GM23338 (cell line): ENCODE measurements at regions not wholly inside any gene's neighbourhood (a gene's known extent, or its start where the extent isn't known, plus 50 kb on each side); places are given as distances from the start of the nearest gene placed in this dataset.

Source experiments
- ATAC-seq: fragments of 200-7000 bp; cut with Tn5 transposase; 3 replicates; pipeline ENCODE4 v1.9.1; 2020
- DNase-seq: peaks from one replicate; pipeline ENCODE4 v3.0.0-alpha.2; 2015; ENCODE audit warnings: low spot score
- H2AFZ ChIP-seq: fragments of 200-600 bp; sonication (generic); 2 replicates; pipeline ENCODE4 v1.8.0; 2016; ENCODE audit warnings: antibody characterized with exemption, mild to moderate bottlenecking, moderate library complexity
- H3F3A ChIP-seq: fragments of 200-600 bp; sonication (generic); replicated peaks from 2 replicates; pipeline ENCODE4 v1.8.0; 2017; ENCODE audit warnings: antibody characterized with exemption, mixed run types, low read depth
- H3K27ac ChIP-seq: fragments of 200-600 bp; sonication (generic); 2 replicates; pipeline ENCODE4 v1.6.1; 2016; ENCODE audit warnings: low read depth
- H3K27me3 ChIP-seq: fragments of 200-600 bp; sonication (generic); 2 replicates; pipeline ENCODE4 v1.8.0; 2016; ENCODE audit warnings: mild to moderate bottlenecking, mixed run types, moderate library complexity; ENCODE audit not compliant: insufficient read depth
- H3K36me3 ChIP-seq: fragments of 200-600 bp; sonication (generic); 2 replicates; pipeline ENCODE4 v1.8.0; 2016; ENCODE audit warnings: mild to moderate bottlenecking; ENCODE audit not compliant: insufficient read depth
- H3K4me1 ChIP-seq: fragments of 200-600 bp; sonication (generic); 2 replicates; pipeline ENCODE4 v1.8.0; 2016; ENCODE audit warnings: mild to moderate bottlenecking, moderate library complexity; ENCODE audit not compliant: insufficient read depth
- H3K4me2 ChIP-seq: fragments of 200-600 bp; sonication (generic); 2 replicates; pipeline ENCODE4 v1.7.1; 2017; ENCODE audit warnings: mixed run types
- H3K4me3 ChIP-seq: fragments of 200-600 bp; sonication (generic); 2 replicates; pipeline ENCODE4 v1.6.1; 2016; ENCODE audit warnings: mixed run types
- H3K79me2 ChIP-seq: fragments of 200-600 bp; sonication (generic); replicated peaks from 2 replicates; pipeline ENCODE4 v1.8.0; 2017; ENCODE audit warnings: mild to moderate bottlenecking; ENCODE audit not compliant: insufficient read depth
- H3K9me2 ChIP-seq: fragments of 200-600 bp; sonication (generic); 2 replicates; pipeline ENCODE4 v1.8.0; 2017; ENCODE audit not compliant: insufficient read depth
- H4K20me1 ChIP-seq: fragments of 200-600 bp; sonication (generic); replicated peaks from 2 replicates; pipeline ENCODE4 v1.8.0; 2017; ENCODE audit warnings: mild to moderate bottlenecking; ENCODE audit not compliant: insufficient read depth
- H3K27ac Mint-ChIP-seq: 2 replicates; pipeline ENCODE4 v1.8.0; 2020; ENCODE audit warnings: inconsistent platforms, mild to moderate bottlenecking, moderate library complexity, mixed read lengths
- H3K27me3 Mint-ChIP-seq: 3 replicates; pipeline ENCODE4 v1.8.0; 2022; ENCODE audit warnings: low read depth, mild to moderate bottlenecking, moderate library complexity, mixed read lengths, inconsistent platforms; ENCODE audit not compliant: insufficient read depth, poor library complexity
- H3K36me3 Mint-ChIP-seq: 3 replicates; pipeline ENCODE4 v1.8.0; 2021; ENCODE audit warnings: low read depth, mild to moderate bottlenecking, inconsistent platforms, moderate library complexity, mixed read lengths
- H3K4me1 Mint-ChIP-seq: 3 replicates; pipeline ENCODE4 v1.8.0; 2020; ENCODE audit warnings: mild to moderate bottlenecking, inconsistent platforms, mixed read lengths
- H3K4me3 Mint-ChIP-seq: 3 replicates; pipeline ENCODE4 v1.8.0; 2021; ENCODE audit warnings: moderate library complexity, mild to moderate bottlenecking, inconsistent platforms, mixed read lengths
- H3K9me3 Mint-ChIP-seq: 3 replicates; pipeline ENCODE4 v1.8.0; 2020; ENCODE audit warnings: moderate library complexity, mild to moderate bottlenecking, inconsistent platforms, mixed read lengths
- CREB1 ChIP-seq: fragments of 250-450 bp; sonication (Bioruptor Pico); IDR thresholded peaks from 2 replicates; pipeline ENCODE4 v1.5.0; 2020; ENCODE audit warnings: low read depth, mild to moderate bottlenecking, moderate library complexity
- EZH2 ChIP-seq: fragments of 200-600 bp; sonication (generic); IDR thresholded peaks from one replicate; pipeline ENCODE4 v1.8.0; 2017; ENCODE audit warnings: antibody characterized with exemption, mild to moderate bottlenecking, low read depth; ENCODE audit not compliant: unreplicated experiment
- EZH2phosphoT487 ChIP-seq: fragments of 200-600 bp; sonication (generic); IDR thresholded peaks from one replicate; pipeline ENCODE4 v1.8.1; 2018; ENCODE audit warnings: antibody characterized with exemption; ENCODE audit not compliant: unreplicated experiment
- JUNB ChIP-seq: IDR thresholded peaks from one replicate; pipeline ENCODE4 v1.6.1; 2016; ENCODE audit warnings: antibody characterized with exemption; ENCODE audit not compliant: unreplicated experiment
- NANOG ChIP-seq: IDR thresholded peaks from 2 replicates; pipeline ENCODE4 v1.6.1; 2016; ENCODE audit warnings: antibody characterized with exemption, borderline replicate concordance
- POLR2AphosphoS5 ChIP-seq: IDR thresholded peaks from 2 replicates; pipeline ENCODE4 v1.6.1; 2016; ENCODE audit warnings: antibody characterized with exemption, low read depth
- STAT1 ChIP-seq: IDR thresholded peaks from one replicate; pipeline ENCODE4 v1.6.1; 2016; ENCODE audit warnings: antibody characterized with exemption; ENCODE audit not compliant: unreplicated experiment
- ZNF114 ChIP-seq: fragments of 250-450 bp; sonication (Bioruptor Pico); IDR thresholded peaks from 2 replicates; pipeline ENCODE4 v1.5.0; 2020; ENCODE audit warnings: mild to moderate bottlenecking, moderate library complexity
- ZNF331 ChIP-seq: fragments of 250-450 bp; sonication (Bioruptor Pico); IDR thresholded peaks from 2 replicates; pipeline ENCODE4 v1.5.0; 2020; ENCODE audit warnings: low read depth, mild to moderate bottlenecking, moderate library complexity
- ZNF462 ChIP-seq: fragments of 250-450 bp; sonication (Bioruptor Pico); IDR thresholded peaks from 2 replicates; pipeline ENCODE4 v1.5.0; 2020; ENCODE audit warnings: mild to moderate bottlenecking, moderate library complexity
- TF ChIP-seq, protein P1 (sequence below), 2 experiments: fragments of 200-600 bp in 1 of 2; sonication (generic) in 1 of 2; conservative IDR thresholded peaks; 2 replicates each; pipeline versions ENCODE4 v1.5.1 to v1.6.1; 2016 to 2017; ENCODE audit warnings: antibody characterized with exemption in 2 of 2, low read depth in 2 of 2, mild to moderate bottlenecking in 2 of 2, moderate library complexity in 1 of 2
- TF ChIP-seq, protein P2 (sequence below): IDR thresholded peaks from one replicate; pipeline ENCODE4 v1.6.1; 2018; ENCODE audit warnings: antibody characterized with exemption; ENCODE audit not compliant: unreplicated experiment
- TF ChIP-seq, protein P3 (sequence below): IDR thresholded peaks from 2 replicates; pipeline ENCODE4 v1.6.1; 2016; ENCODE audit warnings: antibody characterized with exemption

DNA sequence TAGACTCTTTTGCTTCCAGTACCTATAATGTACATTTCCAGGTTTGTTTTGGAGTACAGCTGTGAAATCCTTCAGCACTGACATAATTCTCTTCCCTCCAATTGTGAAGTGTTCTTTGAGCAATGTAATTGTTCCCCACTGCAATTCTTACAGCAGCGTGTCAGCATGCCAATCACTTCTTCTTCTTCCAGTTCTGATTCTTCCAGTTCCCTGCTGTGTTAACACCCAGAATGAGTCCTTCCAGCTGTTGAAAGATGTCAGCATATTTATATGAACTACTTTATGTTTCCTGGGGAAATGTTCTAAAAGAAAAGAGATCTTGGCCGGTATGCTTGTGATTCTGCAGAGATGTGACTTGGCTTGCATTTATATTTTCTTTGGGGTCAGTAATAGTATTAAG is 213.9 kb downstream of the UNC5CL start:
- Histone ChIP-seq H3K36me3 (no peaks in the 10 kb centered on the region; the same call in 1 of the 2 replicates), H3K27ac (no peak overlapping the region), H3K4me3 (no peak overlapping the region), H2AFZ (no peak overlapping the region), H3K27me3 (no peaks in the 10 kb centered on the region), H3F3A (no peaks in the 10 kb centered on the region), H3K9me2 (no peaks in the 10 kb centered on the region), H3K79me2 (no peaks in the 10 kb centered on the region), H4K20me1 (no peaks in the 10 kb centered on the region), H3K4me1 (no peaks in the 10 kb centered on the region), H3K4me2 (no peak overlapping the region)
- H3K27ac Mint-ChIP-seq, result no peak overlapping the region
- no peaks in the 10 kb centered on the region for H3K4me1 Mint-ChIP-seq
- TF ChIP-seq CREB1 (no peak), ZNF331 (CRISPR knock-in tag) (no peak), JUNB (no peak), STAT1 (no peak), ZNF114 (CRISPR knock-in tag) (no peak), EZH2 (no peak), POLR2AphosphoS5 (no peak), EZH2phosphoT487 (no peak), ZNF462 (CRISPR knock-in tag) (no peak), NANOG (no peak)
- TF ChIP-seq, protein P1, sequence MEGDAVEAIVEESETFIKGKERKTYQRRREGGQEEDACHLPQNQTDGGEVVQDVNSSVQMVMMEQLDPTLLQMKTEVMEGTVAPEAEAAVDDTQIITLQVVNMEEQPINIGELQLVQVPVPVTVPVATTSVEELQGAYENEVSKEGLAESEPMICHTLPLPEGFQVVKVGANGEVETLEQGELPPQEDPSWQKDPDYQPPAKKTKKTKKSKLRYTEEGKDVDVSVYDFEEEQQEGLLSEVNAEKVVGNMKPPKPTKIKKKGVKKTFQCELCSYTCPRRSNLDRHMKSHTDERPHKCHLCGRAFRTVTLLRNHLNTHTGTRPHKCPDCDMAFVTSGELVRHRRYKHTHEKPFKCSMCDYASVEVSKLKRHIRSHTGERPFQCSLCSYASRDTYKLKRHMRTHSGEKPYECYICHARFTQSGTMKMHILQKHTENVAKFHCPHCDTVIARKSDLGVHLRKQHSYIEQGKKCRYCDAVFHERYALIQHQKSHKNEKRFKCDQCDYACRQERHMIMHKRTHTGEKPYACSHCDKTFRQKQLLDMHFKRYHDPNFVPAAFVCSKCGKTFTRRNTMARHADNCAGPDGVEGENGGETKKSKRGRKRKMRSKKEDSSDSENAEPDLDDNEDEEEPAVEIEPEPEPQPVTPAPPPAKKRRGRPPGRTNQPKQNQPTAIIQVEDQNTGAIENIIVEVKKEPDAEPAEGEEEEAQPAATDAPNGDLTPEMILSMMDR (conservative IDR thresholded peaks at IDR 0.05; ENCODE audit: low read depth in 2 of 2), result no peak
- TF ChIP-seq, protein P2, sequence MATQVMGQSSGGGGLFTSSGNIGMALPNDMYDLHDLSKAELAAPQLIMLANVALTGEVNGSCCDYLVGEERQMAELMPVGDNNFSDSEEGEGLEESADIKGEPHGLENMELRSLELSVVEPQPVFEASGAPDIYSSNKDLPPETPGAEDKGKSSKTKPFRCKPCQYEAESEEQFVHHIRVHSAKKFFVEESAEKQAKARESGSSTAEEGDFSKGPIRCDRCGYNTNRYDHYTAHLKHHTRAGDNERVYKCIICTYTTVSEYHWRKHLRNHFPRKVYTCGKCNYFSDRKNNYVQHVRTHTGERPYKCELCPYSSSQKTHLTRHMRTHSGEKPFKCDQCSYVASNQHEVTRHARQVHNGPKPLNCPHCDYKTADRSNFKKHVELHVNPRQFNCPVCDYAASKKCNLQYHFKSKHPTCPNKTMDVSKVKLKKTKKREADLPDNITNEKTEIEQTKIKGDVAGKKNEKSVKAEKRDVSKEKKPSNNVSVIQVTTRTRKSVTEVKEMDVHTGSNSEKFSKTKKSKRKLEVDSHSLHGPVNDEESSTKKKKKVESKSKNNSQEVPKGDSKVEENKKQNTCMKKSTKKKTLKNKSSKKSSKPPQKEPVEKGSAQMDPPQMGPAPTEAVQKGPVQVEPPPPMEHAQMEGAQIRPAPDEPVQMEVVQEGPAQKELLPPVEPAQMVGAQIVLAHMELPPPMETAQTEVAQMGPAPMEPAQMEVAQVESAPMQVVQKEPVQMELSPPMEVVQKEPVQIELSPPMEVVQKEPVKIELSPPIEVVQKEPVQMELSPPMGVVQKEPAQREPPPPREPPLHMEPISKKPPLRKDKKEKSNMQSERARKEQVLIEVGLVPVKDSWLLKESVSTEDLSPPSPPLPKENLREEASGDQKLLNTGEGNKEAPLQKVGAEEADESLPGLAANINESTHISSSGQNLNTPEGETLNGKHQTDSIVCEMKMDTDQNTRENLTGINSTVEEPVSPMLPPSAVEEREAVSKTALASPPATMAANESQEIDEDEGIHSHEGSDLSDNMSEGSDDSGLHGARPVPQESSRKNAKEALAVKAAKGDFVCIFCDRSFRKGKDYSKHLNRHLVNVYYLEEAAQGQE, result no peak
- TF ChIP-seq, protein P3, sequence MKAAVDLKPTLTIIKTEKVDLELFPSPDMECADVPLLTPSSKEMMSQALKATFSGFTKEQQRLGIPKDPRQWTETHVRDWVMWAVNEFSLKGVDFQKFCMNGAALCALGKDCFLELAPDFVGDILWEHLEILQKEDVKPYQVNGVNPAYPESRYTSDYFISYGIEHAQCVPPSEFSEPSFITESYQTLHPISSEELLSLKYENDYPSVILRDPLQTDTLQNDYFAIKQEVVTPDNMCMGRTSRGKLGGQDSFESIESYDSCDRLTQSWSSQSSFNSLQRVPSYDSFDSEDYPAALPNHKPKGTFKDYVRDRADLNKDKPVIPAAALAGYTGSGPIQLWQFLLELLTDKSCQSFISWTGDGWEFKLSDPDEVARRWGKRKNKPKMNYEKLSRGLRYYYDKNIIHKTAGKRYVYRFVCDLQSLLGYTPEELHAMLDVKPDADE, result no peak
- H3K9me3 Mint-ChIP-seq, result no peaks in the 10 kb centered on the region
- ATAC-seq (no peak), DNase-seq (no peak)
- H3K27me3 Mint-ChIP-seq, result no peaks in the 10 kb centered on the region
- no peaks in the 10 kb centered on the region for H3K36me3 Mint-ChIP-seq
- H3K4me3 Mint-ChIP-seq, result no peak overlapping the region
